Mammary epithelial cell (primary cell): ENCODE measurements at regions not wholly inside any gene's neighbourhood (a gene's known extent, or its start where the extent isn't known, plus 50 kb on each side); places are given as distances from the start of the nearest gene placed in this dataset.

Experiments used
- EZH2 ChIP-seq: IDR thresholded peaks from 2 replicates; pipeline ENCODE4 v1.6.1; 2012; ENCODE audit warnings: low read length, inconsistent platforms, borderline replicate concordance
- TF ChIP-seq, protein P1 (sequence below), 2 donors: IDR thresholded peaks in 1 of 2; conservative IDR thresholded peaks in 1 of 2; 2 replicates each; pipeline ENCODE4 v1.5.1; 2011 to 2012; ENCODE audit warnings: inconsistent platforms in 2 of 2, low read length in 2 of 2, mild to moderate bottlenecking in 2 of 2, control low read depth in 1 of 2, low read depth in 1 of 2; ENCODE audit not compliant: insufficient read depth in 1 of 2; ENCODE audit errors: extremely low read depth in 1 of 2

- no peak for TF ChIP-seq EZH2
- TF ChIP-seq, protein P1, sequence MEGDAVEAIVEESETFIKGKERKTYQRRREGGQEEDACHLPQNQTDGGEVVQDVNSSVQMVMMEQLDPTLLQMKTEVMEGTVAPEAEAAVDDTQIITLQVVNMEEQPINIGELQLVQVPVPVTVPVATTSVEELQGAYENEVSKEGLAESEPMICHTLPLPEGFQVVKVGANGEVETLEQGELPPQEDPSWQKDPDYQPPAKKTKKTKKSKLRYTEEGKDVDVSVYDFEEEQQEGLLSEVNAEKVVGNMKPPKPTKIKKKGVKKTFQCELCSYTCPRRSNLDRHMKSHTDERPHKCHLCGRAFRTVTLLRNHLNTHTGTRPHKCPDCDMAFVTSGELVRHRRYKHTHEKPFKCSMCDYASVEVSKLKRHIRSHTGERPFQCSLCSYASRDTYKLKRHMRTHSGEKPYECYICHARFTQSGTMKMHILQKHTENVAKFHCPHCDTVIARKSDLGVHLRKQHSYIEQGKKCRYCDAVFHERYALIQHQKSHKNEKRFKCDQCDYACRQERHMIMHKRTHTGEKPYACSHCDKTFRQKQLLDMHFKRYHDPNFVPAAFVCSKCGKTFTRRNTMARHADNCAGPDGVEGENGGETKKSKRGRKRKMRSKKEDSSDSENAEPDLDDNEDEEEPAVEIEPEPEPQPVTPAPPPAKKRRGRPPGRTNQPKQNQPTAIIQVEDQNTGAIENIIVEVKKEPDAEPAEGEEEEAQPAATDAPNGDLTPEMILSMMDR (conservative IDR thresholded peaks at IDR 0.05 in 1 of 2, IDR thresholded peaks at IDR 0.05 in 1 of 2; ENCODE audit: extremely low read depth in 1 of 2, insufficient read depth in 1 of 2, low read depth in 1 of 2, low read length in 2 of 2): no peak
These were observed 228.9 kb downstream of the ACKR3 start for GRCh38 chr2:236798491-236798890.
